ENCODE measurements at regions not wholly inside any gene's neighbourhood (a gene's known extent, or its start where the extent isn't known, plus 50 kb on each side); places are given as distances from the start of the nearest gene placed in this dataset.
"Not testable (repeated sequence)": the region's sequence is repeated elsewhere in the genome, so short reads cannot be mapped to it uniquely, and the experiment has no call there.

DNA sequence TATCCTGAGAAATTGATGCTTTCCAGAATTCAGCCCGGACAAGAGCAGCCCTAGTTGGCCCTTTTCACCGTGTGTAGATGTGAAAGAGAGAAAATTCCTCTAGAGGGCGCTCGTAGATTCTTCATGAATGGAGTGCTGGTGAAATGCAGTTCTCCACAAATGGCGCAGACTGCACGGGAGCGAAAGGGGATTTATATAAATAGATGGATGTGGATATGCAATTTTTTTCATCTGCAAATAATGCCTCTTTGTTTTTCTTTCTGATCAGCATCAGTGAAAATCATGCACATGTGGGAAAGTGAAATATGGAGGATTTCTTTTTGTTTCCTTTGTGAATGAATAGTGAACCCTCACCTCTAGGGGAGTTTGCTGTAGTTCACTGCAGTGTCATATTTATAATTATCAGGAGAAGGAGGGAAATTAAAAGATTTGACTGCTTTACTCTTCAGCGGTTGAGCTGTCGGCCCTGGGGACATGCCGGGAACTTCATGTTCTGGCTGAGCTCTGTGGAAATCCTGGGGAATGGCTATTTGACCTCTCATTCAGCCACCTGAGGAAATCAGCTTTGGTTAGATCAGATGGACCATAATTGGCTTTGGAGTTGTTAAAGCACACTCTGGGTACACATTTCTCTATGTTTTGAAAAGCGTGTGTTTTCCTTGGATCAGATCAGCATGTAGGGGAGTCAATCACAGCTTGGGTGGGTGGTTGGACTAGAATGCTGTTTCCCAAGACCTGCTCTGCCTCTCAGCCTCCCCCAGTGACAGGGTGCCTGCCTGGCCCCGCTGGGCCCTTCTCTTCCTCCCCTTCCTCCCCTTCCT lies 115.0 kb upstream of the SHISA3 start:
- intact Hi-C loops (cut with micrococcal nuclease): loop anchor here (1.0 to 5.0 kb wide), 2 partner anchors 238 to 585 kb away; no protein-coding TSS in a partner anchor

DNA sequence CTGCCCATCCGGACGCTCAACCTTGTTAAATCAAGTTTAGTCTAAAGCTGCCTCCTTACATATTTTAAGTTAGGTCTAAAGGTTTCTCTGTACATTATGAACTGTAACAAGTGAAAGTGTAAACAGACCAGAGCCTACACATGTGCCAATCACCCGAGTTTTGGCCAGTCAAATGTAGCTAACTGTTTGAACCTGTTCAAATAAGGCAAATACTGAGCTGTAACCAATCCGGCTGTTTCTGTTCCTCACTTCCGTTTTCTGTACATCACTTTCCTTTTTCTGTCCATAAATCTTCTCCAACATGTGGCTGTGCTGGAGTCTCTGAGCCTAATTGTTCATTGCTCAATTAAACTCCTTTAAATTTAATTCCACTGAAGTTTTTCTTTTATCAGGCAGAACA lies 113.3 kb upstream of the SHISA3 start:
- intact Hi-C loops (cut with micrococcal nuclease): loop anchor here (5.0 kb wide), 1 partner anchor 583 kb away; no protein-coding TSS in a partner anchor

DNA sequence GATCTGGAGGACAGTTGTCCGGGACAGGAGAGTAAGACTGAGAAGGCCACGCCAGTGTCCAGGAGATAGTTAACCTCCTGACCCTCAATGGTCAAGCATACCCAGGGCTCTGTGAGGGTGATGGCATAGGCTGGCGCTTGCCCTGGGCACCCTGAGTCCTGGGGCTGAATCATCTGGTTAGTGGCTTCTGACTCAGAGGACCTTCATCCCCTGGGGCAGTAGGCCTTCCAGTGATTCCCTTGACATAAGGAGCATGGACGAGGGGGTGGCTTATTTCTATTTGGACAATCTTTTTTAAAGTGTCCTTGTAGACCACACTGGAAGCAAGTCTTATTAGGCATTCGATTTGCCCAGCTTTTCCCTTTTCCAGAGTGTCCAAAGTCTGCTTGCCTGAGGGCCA lies 108.4 kb upstream of the SHISA3 start:
- intact Hi-C loops (cut with micrococcal nuclease): not testable (repeated sequence)

DNA sequence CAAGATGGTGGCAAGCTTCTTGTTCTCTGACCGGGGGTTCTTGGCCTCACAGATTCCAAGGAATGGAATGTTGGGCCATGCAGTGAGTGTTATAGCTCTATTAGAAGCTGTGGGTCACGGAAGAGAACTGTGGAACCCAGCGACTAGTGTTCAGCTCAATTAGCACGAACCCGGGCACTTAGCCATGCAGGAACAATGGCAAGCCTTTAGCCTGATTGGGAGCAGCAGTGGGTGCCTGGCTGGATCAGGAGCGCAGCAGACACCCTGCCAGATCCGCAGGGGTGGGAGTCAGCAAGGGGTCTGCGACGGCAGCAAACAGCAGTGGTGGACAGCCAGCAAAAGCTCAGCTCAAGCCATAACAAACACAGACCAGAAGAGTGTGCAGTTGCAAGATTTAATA lies 105.1 kb upstream of the SHISA3 start:
- intact Hi-C loops (cut with micrococcal nuclease): not testable (repeated sequence)

DNA sequence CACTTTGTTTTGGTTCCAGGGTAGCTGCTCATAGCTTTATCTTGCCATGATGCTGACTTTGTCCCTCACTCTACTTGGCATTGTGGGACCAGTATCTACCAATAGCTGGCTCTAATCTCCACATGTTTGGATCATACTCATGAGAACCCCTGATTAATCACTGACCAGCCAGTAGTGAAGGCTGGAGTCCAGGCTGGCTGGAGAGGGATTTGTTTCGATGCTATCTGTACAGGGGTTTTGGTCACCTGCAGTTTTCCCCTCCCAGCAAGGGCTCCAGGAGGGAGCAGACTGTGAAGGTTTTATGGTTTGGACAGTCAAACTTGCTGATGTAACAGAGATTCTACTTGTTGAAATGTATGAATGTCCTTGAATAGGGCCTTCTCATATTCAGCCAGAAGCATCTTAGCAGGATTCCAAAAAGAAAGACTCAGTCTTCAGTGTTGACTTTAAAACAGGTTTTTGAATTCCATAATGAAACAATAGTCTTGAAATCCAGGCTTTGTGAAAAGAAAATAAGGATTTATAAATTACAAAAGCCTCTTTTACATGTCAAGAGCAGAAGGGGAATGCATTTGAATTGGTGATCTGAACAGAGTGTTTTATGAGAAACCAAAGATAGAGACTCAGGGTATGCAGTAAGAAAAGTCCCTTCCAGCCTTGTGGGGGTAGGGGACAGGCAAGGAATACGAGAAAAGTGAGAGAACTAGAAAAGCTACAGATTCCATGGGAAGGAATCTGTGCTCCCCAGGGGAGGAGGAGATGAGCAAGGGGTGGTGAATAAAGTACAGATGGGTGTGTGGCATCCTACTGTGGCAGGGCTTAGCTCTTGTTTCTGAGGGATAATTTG lies 103.1 kb upstream of the SHISA3 start:
- intact Hi-C loops (cut with micrococcal nuclease): no loop called here

DNA sequence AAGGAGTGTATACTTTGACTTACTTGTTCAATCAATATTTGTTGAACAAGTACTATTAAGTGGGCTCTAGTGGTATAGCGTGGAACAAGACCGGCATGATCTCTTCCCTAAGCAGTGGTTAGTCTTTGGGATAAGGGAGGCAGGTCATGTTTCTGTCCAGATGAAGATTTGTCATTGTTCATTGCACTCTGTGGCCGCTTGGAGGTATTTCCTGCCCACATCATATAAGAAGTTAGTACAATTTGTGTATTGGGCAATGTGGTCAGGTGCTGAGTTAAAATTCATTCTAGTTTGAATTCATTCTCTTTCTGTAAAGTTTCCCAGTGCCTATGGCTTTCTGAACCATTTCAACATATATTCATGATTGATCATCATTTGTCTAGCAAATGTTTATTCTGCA lies 101.1 kb upstream of the SHISA3 start:
- intact Hi-C loops (cut with micrococcal nuclease): no loop called here

DNA sequence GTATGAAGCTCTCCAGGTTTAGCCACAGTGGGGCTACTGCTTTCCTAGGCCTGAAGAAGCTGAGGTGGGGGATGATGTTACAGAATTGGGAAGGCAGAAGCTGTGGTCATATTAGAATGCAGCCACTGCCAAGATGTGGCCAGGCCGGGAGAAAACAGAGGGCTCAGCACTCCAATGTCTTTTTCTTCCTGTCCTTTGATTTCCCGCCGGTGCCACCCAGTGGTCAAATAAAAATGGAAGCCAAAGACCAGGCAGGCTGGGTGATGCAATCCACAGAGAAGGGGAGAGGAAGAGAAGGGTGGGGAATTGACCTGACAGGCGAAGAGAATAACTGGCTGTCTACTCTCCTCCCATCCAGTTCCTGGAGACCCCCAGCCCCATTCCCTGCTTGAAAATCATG lies 94.9 kb upstream of the SHISA3 start:
- intact Hi-C loops (cut with micrococcal nuclease): no loop called here

DNA sequence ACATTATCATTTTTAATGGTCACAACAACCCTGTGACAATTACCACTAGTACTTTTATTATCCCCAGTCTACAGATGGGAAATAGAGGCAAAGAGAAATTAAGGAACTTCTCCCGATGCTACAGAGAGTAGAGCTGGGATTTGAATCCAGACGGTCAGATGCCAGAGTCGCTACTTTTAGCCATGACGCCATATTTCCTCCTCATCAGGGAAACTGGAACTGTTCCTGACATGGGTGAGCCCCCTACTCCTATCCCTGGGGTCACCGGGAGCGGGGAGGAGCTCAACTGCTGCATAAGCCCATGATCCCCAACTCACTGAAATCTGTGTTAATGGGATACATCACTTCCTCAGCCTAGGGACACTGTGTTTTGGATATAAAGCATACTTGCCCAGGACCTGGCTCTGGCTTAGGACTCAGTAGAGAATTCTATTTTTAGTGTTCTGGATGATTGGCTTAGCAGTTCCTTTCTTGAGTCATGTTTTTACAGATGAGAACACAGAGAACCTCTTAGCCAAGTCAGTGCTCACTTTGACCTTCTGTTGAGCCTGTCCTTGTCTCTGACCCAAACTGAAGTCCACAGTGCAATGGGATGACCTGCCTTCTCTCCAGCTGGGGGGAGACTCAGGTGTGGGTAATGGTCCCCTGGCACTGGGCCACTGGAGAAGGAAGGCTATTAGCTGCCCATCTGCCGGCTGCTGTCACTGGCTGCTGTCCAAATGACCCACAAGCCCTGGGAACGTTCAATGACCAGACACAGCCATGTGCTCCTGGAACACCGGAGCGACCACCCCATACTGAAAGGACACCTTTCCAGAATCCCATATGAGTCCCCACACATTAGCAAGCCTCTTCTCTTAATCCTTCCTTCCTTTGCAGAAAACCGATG lies 90.8 kb upstream of the SHISA3 start:
- intact Hi-C loops (cut with micrococcal nuclease): no loop called here

DNA sequence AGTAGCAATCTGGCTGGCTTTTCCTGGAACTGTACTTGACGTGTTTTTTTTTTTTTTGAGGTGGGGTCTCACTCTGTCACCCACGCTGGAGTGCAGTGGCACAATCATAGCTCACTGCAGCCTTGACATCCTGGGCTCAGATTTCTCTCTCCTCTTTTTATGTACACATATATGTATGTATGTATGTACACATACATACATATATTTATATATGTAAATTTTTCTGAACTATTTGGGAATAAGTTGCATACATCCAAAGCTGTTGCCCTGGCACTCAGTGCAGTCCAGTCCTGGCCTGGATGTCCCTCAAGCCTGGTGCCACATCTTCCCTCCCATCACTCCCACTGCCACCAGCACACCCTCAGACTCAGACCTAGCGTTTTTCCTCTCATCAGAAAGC lies 89.0 kb upstream of the SHISA3 start:
- intact Hi-C loops (cut with micrococcal nuclease): no loop called here

DNA sequence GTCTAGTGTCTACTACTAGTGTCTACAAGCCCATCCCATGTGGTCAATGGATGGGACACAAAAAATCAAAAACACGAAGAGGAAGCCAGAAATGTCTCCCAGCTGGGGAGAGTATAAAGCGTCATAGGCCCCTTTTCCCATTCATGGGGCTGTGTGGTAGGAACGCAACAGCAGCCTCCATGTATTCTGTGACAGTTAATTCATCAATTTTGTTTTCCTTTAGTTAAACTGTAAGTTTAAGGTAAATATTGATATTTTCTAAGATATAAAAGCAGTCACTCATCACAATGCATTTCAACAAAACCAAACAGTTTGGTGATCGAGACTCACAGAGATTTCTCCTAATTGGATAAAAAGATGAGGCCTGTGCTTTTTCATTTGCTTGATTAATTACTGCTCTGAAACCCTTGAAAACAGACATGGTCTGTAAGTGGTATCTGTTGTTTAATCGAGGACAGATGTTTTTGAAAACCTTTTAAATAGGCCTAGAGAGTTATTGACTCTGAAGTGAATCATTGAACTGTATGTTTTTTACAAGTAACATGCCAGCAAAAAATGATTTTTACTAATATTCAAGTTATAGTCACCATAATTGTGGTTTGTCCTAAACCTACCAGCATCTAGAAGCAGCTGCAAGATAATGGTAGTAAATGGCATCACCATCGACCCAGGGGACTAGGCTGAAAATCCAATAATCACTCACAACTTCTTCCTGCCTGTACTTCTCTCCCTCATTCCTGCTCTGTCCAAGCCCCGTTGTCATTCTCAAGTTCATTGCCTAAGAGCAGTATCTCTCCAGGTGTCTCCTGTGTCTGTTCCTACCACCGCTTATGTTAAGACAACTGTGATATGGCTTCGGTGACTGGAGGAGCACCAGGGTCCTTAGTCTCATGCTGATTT lies 87.7 kb upstream of the SHISA3 start:
- intact Hi-C loops (cut with micrococcal nuclease): no loop called here

DNA sequence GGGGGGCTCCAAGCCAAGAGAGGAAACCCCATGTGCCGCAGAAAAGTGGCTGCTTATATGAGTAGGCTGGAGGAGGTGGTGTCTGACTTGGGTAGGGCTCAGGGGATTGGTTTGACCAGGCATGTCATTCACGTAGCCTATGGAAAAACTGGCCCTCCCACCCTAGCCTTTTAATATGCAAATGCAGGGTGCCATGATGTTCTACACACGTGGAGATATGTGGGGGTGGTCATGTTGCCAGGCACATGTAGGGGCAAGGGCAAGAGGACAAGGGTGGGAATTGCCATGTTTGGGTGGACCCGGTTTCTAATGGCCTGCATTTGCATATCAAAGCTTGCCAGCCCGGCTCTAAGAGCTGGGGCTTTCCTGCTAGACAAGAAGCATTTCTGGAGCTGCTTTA lies 86.9 kb upstream of the SHISA3 start:
- intact Hi-C loops (cut with micrococcal nuclease): no loop called here

DNA sequence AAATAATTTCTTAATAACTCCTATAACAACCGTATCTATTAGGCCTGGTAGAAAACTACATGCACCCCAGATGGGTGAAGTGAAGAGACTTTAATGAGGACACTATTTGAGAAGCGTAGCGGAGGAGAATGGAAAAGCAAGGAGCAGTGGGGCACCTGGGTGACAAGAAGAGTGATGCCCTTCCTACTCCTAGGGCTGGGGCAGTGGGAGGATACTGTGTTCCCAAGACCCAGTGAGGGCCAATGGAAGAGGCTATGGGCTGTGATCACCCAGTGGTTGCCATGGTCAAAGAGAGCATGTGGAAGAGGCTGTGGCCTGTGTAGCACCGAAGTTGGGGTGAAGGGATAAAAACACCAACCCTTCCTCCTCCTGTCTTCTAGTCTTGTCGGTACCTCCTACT lies 86.5 kb upstream of the SHISA3 start:
- intact Hi-C loops (cut with micrococcal nuclease): no loop called here

DNA sequence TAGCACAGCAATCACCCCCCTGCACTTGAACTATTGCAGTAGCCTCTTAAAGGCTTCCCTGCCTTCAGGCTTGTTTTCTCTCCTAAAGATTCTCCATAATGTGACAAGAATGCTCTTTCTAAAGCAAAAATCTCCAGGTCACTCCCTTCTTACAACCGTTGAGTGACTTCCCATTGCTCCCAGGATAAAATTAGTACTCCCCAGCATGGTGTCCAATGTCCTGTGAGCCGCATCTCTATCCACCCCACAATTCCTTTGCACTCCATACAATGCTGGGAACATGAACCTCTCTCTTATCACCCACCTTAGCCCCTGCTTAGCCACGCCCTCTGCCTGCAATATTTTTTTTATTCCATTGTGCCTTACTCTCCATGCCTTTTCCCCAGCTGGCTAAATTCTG lies 85.7 kb upstream of the SHISA3 start:
- intact Hi-C loops (cut with micrococcal nuclease): no loop called here

DNA sequence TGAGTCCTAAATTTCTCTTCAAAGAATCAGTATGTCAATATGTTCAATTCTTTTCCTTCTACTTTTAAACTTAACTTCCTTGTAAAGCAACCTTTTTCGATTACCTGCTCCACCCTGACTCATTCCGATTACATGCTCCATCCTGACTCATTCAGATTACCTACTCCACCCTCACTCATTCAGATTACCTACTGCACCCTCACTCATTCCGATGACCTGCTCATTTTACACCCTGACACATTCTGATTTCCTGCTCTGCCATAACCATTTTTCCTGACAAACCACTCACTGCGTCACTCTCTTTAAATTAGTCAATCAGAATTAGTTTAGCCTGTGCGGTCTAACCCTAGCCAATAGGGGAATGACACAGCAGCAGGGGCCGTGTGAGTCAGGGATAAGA lies 83.9 kb upstream of the SHISA3 start:
- intact Hi-C loops (cut with micrococcal nuclease): not testable (repeated sequence)

DNA sequence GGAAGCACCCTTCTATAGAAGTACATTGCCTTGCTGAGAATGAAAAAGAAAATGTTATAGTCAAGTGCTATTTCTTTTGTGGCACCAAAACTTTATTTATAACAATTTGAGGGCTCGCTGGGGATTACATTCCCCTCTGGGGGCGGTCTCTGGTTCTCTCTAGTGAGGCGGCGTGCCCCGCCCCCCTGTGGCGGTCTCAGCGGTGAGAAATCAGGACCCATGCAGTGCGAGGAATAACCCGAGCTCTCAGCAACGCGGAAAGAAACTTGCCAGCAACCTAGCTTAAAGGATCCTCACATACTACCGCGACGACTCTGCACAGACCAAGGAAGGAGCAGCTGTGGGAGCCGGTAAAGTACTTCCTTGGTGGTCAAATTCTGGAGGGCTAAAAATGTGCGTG lies 83.4 kb upstream of the SHISA3 start:
- intact Hi-C loops (cut with micrococcal nuclease): no loop called here

DNA sequence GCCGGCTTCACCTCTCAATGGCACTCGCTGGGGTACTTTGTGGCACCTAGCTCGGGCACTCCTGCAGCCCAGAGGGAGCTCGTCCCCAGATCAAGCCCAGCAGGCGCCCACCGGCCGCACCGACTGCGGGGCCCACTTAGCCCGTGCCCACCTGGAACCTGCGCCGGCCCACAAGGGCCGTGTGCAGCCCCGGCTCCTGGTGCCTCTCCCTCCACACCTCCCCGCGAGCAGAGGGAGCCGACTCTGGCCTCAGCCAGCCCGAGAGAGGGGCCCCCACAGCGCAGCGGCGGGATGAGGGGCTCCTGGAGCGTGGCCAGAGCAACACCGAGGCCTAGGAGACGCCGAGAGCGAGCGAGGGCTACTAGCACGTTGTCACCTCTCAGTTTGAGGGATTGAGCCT lies 82.1 kb upstream of the SHISA3 start:
- intact Hi-C loops (cut with micrococcal nuclease): no loop called here

DNA sequence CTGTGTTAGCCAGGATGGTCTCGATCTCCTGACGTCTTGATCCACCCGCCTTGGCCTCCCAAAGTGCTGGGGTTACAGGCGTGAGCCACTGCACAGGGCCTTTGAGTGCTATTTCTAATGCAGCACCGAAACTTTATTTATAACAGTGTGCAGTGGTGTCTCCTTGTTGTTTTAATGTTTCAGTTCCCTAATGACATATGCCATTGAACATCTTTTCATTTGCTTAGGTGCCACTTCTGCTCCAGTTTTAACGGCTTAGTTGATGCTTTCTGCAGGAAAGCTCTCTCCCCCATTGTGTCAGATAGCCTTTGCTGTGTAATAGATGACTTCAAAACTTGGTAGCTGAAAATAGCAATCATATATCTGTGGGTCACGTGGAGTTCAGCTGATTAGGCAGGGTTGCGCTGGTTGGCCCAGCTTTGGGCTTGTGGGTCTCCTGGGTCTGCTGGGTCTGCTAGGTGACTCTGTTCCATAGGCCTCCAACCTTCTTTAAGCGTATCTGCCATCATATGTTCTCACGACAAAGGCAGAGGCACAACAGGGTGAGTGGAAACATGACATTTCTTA lies 76.4 kb upstream of the SHISA3 start:
- intact Hi-C loops (cut with micrococcal nuclease): no loop called here

DNA sequence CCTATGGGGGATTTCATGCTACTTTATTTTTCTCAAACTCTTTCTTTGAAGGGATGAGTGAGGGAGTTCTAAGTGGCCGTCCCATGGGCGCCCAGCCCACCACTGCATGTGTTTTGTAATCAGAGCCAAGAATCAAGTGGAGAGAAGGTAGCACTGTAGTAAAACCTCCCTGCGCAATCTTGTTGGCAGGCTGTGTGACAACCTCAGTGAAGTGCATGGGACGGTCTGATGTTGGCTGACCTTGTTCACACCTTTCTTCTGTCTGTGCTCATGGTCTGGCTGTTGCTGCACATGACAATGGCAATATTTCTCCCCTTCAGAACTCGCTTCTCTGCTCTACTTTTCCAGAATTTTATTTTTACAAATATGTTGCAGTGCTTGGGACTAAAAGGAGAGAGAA lies 71.2 kb upstream of the SHISA3 start:
- intact Hi-C loops (cut with micrococcal nuclease): no loop called here

DNA sequence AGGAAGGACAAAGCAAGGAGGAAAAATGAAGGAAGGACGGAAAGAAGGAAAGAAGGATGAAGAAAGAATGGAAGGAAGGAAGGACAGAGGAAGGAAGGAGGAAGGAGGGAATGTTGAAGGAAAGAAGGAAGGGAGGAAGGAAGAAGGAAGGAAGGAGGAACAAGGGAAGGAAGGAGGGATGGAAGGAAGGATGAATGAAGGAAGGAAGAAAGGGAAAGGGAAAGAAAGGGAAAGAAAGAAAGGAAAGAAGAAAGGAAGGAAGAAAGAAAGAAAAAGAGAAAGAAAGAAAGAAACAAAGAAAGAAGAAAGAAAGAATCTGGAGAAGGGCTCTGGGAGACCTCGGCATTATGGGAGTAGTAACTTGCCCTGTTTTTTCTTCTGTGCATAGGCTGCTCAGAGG lies 70.8 kb upstream of the SHISA3 start:
- intact Hi-C loops (cut with micrococcal nuclease): no loop called here

DNA sequence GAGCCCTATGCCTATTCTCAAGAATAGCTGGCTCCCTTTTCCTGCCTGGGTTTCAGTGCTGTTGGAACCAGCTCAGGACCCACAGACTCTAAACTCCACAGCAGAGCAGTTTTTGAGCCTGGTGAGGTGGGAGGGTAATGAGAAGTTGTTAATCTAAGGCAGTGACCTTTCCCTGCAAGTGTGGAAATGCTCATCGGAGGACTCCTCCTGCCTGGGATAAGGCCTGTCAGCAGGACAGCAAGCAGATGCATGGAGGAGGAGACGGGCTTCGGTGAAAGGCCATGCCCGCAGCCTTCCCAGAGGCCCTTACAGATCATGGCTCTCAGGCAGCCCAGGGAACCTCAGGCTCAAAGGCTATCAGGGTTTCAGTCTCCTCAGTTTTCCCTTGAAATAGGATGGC lies 70.0 kb upstream of the SHISA3 start:
- intact Hi-C loops (cut with micrococcal nuclease): no loop called here
